ENCODE measurements at regions not wholly inside any gene's neighbourhood (a gene's known extent, or its start where the extent isn't known, plus 50 kb on each side); places are given as distances from the start of the nearest gene placed in this dataset.
"Not testable (repeated sequence)": the region's sequence is repeated elsewhere in the genome, so short reads cannot be mapped to it uniquely, and the experiment has no call there.

GRCh38 chr1:66424530-66424929, 109.4 kb upstream of the SGIP1 start:
- not testable (repeated sequence) for H3K4me1 Mint-ChIP-seq; H3K4me3 Mint-ChIP-seq; H3K27ac Mint-ChIP-seq; H3K36me3 Mint-ChIP-seq (ENCODE audit: low read depth); H3K27me3 Mint-ChIP-seq; H3K9me3 Mint-ChIP-seq; ATAC-seq (replicated peaks)

- no peak for ATAC-seq (replicated peaks)
- Mint-ChIP-seq H3K36me3 (ENCODE audit: low read depth) (no peaks in the 10 kb centered on the region), H3K9me3 (peaks cover 18% of the 10 kb centered on the region), H3K27ac (no peak overlapping the region), H3K4me3 (no peak overlapping the region), H3K27me3 (no peaks in the 10 kb centered on the region), H3K4me1 (no peaks in the 10 kb centered on the region)
These were observed 107.6 kb upstream of the SGIP1 start for GRCh38 chr1:66426239-66426853.

- not testable (repeated sequence) for H3K27me3 Mint-ChIP-seq; H3K27ac Mint-ChIP-seq; H3K36me3 Mint-ChIP-seq (ENCODE audit: low read depth); ATAC-seq (replicated peaks); H3K4me3 Mint-ChIP-seq; H3K4me1 Mint-ChIP-seq
- peaks cover 23% of the 10 kb centered on the region for H3K9me3 Mint-ChIP-seq
These were observed 103.1 kb upstream of the SGIP1 start for GRCh38 chr1:66430815-66431214.

GRCh38 chr1:66431999-66432398, 102.0 kb upstream of the SGIP1 start:
- H3K9me3 Mint-ChIP-seq: peaks cover 23% of the 10 kb centered on the region
- H3K27ac Mint-ChIP-seq: no peak overlapping the region
- no peak overlapping the region for H3K4me3 Mint-ChIP-seq
- no peaks in the 10 kb centered on the region for H3K27me3 Mint-ChIP-seq
- H3K4me1 Mint-ChIP-seq: peaks cover 11% of the 10 kb centered on the region
- ATAC-seq (replicated peaks): no peak
- no peaks in the 10 kb centered on the region for H3K36me3 Mint-ChIP-seq (ENCODE audit: low read depth)

- H3K27me3 Mint-ChIP-seq: no peaks in the 10 kb centered on the region
- peaks cover 20% of the 10 kb centered on the region for H3K4me1 Mint-ChIP-seq
- H3K9me3 Mint-ChIP-seq: peaks cover 22% of the 10 kb centered on the region
- no peak overlapping the region for H3K27ac Mint-ChIP-seq
- no peak for ATAC-seq (replicated peaks)
- no peak overlapping the region for H3K4me3 Mint-ChIP-seq
- no peaks in the 10 kb centered on the region for H3K36me3 Mint-ChIP-seq (ENCODE audit: low read depth)
These were observed 100.3 kb upstream of the SGIP1 start for GRCh38 chr1:66433611-66434010.

GRCh38 chr1:66434096-66434495, 99.9 kb upstream of the SGIP1 start:
- Mint-ChIP-seq H3K27ac (no peak overlapping the region), H3K9me3 (peaks cover 17% of the 10 kb centered on the region), H3K36me3 (ENCODE audit: low read depth) (no peaks in the 10 kb centered on the region), H3K4me3 (no peak overlapping the region), H3K4me1 (peaks cover 25% of the 10 kb centered on the region), H3K27me3 (no peaks in the 10 kb centered on the region)
- ATAC-seq (replicated peaks): no peak

- H3K27ac Mint-ChIP-seq: no peak overlapping the region
- H3K4me1 Mint-ChIP-seq: peaks cover 33% of the 10 kb centered on the region
- ATAC-seq (replicated peaks): no peak
- no peaks in the 10 kb centered on the region for H3K36me3 Mint-ChIP-seq (ENCODE audit: low read depth)
- H3K9me3 Mint-ChIP-seq: peaks cover 9% of the 10 kb centered on the region
- H3K4me3 Mint-ChIP-seq: no peak overlapping the region
- no peaks in the 10 kb centered on the region for H3K27me3 Mint-ChIP-seq
These were observed 98.4 kb upstream of the SGIP1 start for GRCh38 chr1:66435541-66435940.

- H3K27ac Mint-ChIP-seq: peak overlapping the region; percentile 80
- H3K27me3 Mint-ChIP-seq: no peaks in the 10 kb centered on the region
- H3K4me1 Mint-ChIP-seq: peaks cover 33% of the 10 kb centered on the region
- peak overlapping the region; percentile 45 for H3K4me3 Mint-ChIP-seq
- peaks cover 5% of the 10 kb centered on the region for H3K9me3 Mint-ChIP-seq
- no peaks in the 10 kb centered on the region for H3K36me3 Mint-ChIP-seq (ENCODE audit: low read depth)
- peak; percentile 98 for ATAC-seq (replicated peaks)
These were observed 97.4 kb upstream of the SGIP1 start for GRCh38 chr1:66436378-66437135.

- peaks cover 33% of the 10 kb centered on the region for H3K4me1 Mint-ChIP-seq
- no peaks in the 10 kb centered on the region for H3K27me3 Mint-ChIP-seq
- H3K27ac Mint-ChIP-seq: no peak overlapping the region
- peaks cover 5% of the 10 kb centered on the region for H3K9me3 Mint-ChIP-seq
- no peak for ATAC-seq (replicated peaks)
- H3K4me3 Mint-ChIP-seq: peak overlapping the region; percentile 45
- no peaks in the 10 kb centered on the region for H3K36me3 Mint-ChIP-seq (ENCODE audit: low read depth)
These were observed 96.9 kb upstream of the SGIP1 start for GRCh38 chr1:66437136-66437401.

- Mint-ChIP-seq H3K9me3 (no peaks in the 10 kb centered on the region), H3K4me1 (peaks cover 29% of the 10 kb centered on the region), H3K4me3 (peak overlapping the region; percentile 77), H3K36me3 (ENCODE audit: low read depth) (no peaks in the 10 kb centered on the region), H3K27ac (peak overlapping the region; percentile 86), H3K27me3 (no peaks in the 10 kb centered on the region)
- no peak for ATAC-seq (replicated peaks)
These were observed 95.9 kb upstream of the SGIP1 start for GRCh38 chr1:66438062-66438461.

GRCh38 chr1:66438501-66438900, 95.5 kb upstream of the SGIP1 start:
- Mint-ChIP-seq H3K36me3 (ENCODE audit: low read depth) (no peaks in the 10 kb centered on the region), H3K4me1 (peaks cover 29% of the 10 kb centered on the region), H3K9me3 (no peaks in the 10 kb centered on the region), H3K27ac (peak overlapping the region; percentile 86), H3K4me3 (peak overlapping the region; percentile 77), H3K27me3 (no peaks in the 10 kb centered on the region)
- ATAC-seq (replicated peaks): no peak

- peak overlapping the region; percentile 86 for H3K27ac Mint-ChIP-seq
- H3K36me3 Mint-ChIP-seq (ENCODE audit: low read depth): no peaks in the 10 kb centered on the region
- peaks cover 31% of the 10 kb centered on the region for H3K4me1 Mint-ChIP-seq
- peak; percentile 26 for ATAC-seq (replicated peaks)
- no peaks in the 10 kb centered on the region for H3K9me3 Mint-ChIP-seq
- peak overlapping the region; percentile 77 for H3K4me3 Mint-ChIP-seq
- H3K27me3 Mint-ChIP-seq: no peaks in the 10 kb centered on the region
These were observed 94.8 kb upstream of the SGIP1 start for GRCh38 chr1:66439031-66439740.

- H3K9me3 Mint-ChIP-seq: no peaks in the 10 kb centered on the region
- H3K27ac Mint-ChIP-seq: peak overlapping the region; percentile 95
- no peak overlapping the region for H3K4me3 Mint-ChIP-seq
- no peak for ATAC-seq (replicated peaks)
- peaks cover 33% of the 10 kb centered on the region for H3K4me1 Mint-ChIP-seq
- no peaks in the 10 kb centered on the region for H3K27me3 Mint-ChIP-seq
- no peaks in the 10 kb centered on the region for H3K36me3 Mint-ChIP-seq (ENCODE audit: low read depth)
These were observed 90.2 kb upstream of the SGIP1 start for GRCh38 chr1:66443793-66444192.

- Mint-ChIP-seq H3K4me1 (peaks cover 26% of the 10 kb centered on the region), H3K4me3 (peak overlapping the region; percentile 86), H3K9me3 (no peaks in the 10 kb centered on the region), H3K27me3 (no peaks in the 10 kb centered on the region), H3K27ac (peak overlapping the region; percentile 95), H3K36me3 (ENCODE audit: low read depth) (no peaks in the 10 kb centered on the region)
- no peak for ATAC-seq (replicated peaks)
These were observed 89.3 kb upstream of the SGIP1 start for GRCh38 chr1:66444438-66445265.

Measured in activated T-helper 17 cell treated with anti-CD3 and anti-CD28 coated beads, Interleukin-2, amount 50 U/mL, for 72 hours (primary cell).